ENCODE measurements at regions not wholly inside any gene's neighbourhood (a gene's known extent, or its start where the extent isn't known, plus 50 kb on each side); places are given as distances from the start of the nearest gene placed in this dataset.
"Not testable (repeated sequence)": the region's sequence is repeated elsewhere in the genome, so short reads cannot be mapped to it uniquely, and the experiment has no call there.

GRCh38 chr4:116628598-116628997 lies 456.8 kb downstream of the TRAM1L1 start:
- TF ChIP-seq CTCF (IDR thresholded peaks at IDR 0.05; ENCODE audit: control insufficient read depth, extremely low read depth, insufficient read depth): no peak
- no peak overlapping the region for H3K4me3 ChIP-seq (ENCODE audit: low read depth, low read length)
- DNase-seq (ENCODE audit: low read depth): no peak

GRCh38 chr4:116627545-116627944 lies 457.8 kb downstream of the TRAM1L1 start:
- TF ChIP-seq CTCF (IDR thresholded peaks at IDR 0.05; ENCODE audit: control insufficient read depth, extremely low read depth, insufficient read depth): no peak
- no peak overlapping the region for H3K4me3 ChIP-seq (ENCODE audit: low read depth, low read length)
- no peak for DNase-seq (ENCODE audit: low read depth)

- not testable (repeated sequence) for DNase-seq (ENCODE audit: low read depth); H3K4me3 ChIP-seq (ENCODE audit: low read depth, low read length)
Measured at GRCh38 chr4:116619508-116619907, 465.9 kb downstream of the TRAM1L1 start.

GRCh38 chr4:116618638-116619037 lies 466.7 kb downstream of the TRAM1L1 start:
- H3K4me3 ChIP-seq (ENCODE audit: low read depth, low read length): no peak overlapping the region
- TF ChIP-seq CTCF (IDR thresholded peaks at IDR 0.05; ENCODE audit: control insufficient read depth, extremely low read depth, insufficient read depth): no peak
- no peak for DNase-seq (ENCODE audit: low read depth)

GRCh38 chr4:116603096-116603495 lies 482.3 kb downstream of the TRAM1L1 start:
- H3K4me3 ChIP-seq (ENCODE audit: low read depth, low read length): no peak overlapping the region
- DNase-seq (ENCODE audit: low read depth): no peak
- TF ChIP-seq CTCF (IDR thresholded peaks at IDR 0.05; ENCODE audit: control insufficient read depth, extremely low read depth, insufficient read depth): no peak

- DNase-seq (ENCODE audit: low read depth): no peak
- peak; percentile 23; the same call in 1 of the 2 replicates for TF ChIP-seq CTCF (IDR thresholded peaks at IDR 0.05; ENCODE audit: control insufficient read depth, extremely low read depth, insufficient read depth)
- no peak overlapping the region for H3K4me3 ChIP-seq (ENCODE audit: low read depth, low read length)
Measured at GRCh38 chr4:116599859-116600258, 485.5 kb downstream of the TRAM1L1 start.

- no peak for DNase-seq (ENCODE audit: low read depth)
- TF ChIP-seq CTCF (IDR thresholded peaks at IDR 0.05; ENCODE audit: control insufficient read depth, extremely low read depth, insufficient read depth): no peak
- no peak overlapping the region for H3K4me3 ChIP-seq (ENCODE audit: low read depth, low read length)
Measured at GRCh38 chr4:116598980-116599789, 486.2 kb downstream of the TRAM1L1 start.

Data from LNCaP clone FGC (cell line).